SHP77 (cell line): ENCODE measurements at regions not wholly inside any gene's neighbourhood (a gene's known extent, or its start where the extent isn't known, plus 50 kb on each side); places are given as distances from the start of the nearest gene placed in this dataset.

ENCODE experiments used
- DNase-seq, 2 experiments: peaks; one replicate each; lab custom pipeline; 2025; lab: John Stamatoyannopoulos, UW

DNA sequence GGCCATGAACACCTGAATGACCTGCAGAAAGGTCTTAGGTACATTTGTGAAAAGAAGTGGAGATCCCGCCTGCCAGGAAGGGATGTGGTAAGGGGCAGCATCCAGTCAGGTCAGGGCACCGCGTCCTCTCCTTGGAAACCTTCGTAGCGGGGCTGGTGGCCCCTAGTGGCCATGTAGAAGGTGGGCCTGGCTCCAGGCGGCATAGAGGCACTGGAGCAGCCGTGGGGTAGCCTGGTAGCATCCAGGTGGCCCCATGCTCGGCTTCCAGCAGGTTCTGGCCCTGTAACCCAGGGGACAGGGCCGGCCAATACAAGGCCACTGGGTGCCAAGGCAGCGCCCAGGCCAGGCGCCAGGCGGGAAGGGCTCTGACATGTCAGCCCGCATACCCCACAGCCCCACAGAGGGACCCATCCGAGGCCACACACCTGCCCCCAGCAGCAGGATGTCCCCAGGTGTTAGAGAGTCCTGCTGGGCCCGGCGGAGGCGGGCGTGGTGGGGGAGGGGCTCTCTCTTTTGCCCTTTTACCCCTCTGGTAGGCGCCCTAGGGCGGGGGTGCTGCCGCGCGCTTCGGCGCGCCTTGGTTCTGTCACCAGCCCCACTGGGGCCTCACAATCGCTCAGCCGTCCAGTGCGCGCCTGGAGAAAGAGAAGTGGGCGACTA, 58.3 kb upstream of the SPATA31E1 start:
- DNase-seq: no peak

DNA sequence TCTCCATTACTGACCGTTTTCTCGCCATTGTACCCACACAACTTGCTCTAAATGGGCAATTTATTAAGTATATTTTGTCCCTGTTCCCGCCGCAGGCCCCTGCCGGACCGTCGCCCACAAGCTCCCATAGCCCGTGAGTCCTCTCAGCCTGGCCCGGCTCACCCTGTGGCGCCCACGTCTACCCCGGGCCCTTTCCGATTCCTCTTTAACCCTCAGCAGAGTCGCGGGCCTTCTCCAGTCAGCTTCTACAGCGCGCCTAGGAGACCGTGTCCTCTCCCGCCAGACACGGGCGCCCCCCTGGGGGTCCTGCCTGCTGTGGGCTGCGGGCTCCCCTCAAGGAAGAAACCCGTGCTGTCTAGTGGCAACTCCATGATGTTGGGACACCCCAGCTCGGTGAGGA, 57.8 kb upstream of the SPATA31E1 start:
- DNase-seq: no peak

DNA sequence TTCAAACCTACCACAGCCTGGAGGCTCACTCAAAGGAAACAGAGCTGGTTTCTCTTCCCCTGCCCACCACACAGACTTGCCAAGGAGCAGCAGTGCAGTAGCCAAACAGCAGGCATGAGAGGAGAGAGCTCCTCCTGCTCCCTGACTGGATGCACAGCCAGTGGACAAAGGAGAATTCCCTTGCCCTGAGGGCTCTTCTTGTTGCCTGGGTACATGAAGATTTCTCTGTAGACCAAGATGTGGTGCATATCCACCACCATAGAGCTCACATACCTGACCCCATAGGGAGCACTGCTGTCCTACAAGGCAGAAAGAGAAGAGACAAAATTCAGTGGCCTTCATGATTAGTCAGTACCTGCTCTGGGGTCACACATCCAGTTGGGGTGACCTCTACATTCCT, 56.3 kb upstream of the SPATA31E1 start:
- DNase-seq: no peak

DNA sequence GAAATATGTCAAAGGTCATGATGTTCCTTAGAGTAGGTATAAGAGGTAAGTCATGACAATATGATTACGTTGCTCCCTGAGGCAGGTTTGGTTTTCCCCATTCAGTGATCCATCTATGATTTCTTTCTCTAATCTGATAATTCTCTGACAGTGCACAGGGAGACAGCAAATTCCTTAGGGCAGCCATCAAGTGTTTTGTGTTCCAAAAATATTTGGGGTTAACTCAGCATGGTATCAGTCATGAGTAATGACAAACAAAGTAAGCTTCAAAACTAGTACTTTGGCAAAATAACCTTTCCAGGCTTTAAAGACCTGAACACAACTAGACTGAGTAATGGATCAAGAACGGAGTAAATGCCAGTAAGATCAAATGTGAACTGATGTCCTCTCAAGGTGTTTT, 55.3 kb upstream of the SPATA31E1 start:
- DNase-seq: no peak

DNA sequence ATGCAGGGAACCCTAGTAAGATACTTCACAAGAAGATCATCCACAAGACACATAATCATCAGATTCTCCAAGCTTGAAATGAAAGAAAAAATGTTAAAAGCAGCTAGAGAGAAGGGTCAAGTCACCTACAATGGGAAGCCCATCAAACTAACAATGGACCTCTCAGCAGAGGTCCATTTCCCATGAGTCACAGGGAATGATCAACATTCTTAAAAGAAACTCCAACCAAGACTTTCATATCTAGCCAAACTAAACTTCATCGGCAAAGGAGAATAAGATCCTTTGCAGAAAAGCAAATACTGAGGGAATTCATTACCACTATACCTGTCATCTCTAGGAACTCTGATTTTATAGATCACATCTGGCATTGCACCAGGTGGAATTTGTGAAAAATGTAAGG, 52.9 kb upstream of the SPATA31E1 start:
- no peak for DNase-seq

DNA sequence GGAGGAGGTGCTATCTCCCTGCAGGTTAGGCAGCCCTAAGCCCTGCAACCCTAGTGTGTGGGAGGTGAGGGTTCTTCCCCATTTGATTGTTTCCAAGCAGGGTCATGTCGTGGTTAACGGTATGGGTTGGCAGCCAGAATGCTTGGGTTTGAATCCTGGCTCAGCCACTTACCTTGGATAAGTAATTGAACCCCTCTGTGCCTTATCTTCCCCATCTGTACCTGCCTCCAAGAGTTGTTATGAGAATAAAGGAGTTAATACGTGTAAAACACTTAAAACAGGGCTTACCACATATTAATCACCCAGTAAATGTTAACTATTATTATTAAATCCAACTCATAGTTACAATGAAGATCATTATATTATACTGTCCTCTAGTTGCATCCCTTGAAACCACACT, 52.2 kb upstream of the SPATA31E1 start:
- no peak for DNase-seq

DNA sequence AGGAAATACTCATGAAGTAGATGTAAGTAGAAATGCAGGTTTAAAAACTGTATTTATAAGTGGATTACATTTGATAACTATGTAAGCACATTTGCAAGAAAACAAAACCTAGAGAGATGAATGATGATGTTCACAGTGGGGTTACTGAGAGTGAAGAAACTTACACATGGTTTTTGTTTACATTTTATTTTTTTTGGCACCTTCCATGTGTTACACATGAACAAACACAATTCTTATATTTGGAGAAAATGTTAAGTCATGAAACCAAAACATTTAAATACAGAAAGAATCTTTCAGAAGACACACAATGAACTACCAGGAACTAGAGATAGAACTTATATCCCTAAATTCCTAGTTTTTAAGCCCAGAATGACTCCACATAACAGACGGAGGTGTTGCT, 51.5 kb upstream of the SPATA31E1 start:
- DNase-seq: no peak
